ENCODE measurements at regions not wholly inside any gene's neighbourhood (a gene's known extent, or its start where the extent isn't known, plus 50 kb on each side); places are given as distances from the start of the nearest gene placed in this dataset.

DNA sequence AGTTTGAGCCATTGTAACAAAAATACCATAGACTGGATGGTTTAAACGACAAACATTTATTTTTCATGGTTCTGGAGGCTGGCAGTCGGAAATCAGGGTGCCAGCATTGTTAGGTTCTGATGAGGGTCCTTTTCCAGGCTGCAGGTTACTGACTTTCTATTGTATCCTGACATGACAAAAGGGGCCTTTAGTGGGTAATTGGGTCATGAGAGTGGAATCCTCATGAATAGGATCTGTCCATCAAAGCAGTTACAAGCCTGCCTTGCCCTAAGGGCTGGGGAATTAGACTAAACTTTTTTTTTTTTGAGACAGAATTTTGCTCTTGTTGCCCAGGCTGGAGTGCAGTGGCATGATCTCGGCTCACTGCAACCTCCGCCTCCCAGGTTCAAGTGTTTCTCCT is 347.9 kb upstream of the TSHZ2 start:
- no peak for TF ChIP-seq CTCF (IDR thresholded peaks at IDR 0.05)
- no peak for TF ChIP-seq EP300 (IDR thresholded peaks at IDR 0.05; ENCODE audit: low read depth)
